Adrenal gland (tissue), 5 donors: ENCODE measurements at regions not wholly inside any gene's neighbourhood (a gene's known extent, or its start where the extent isn't known, plus 50 kb on each side); places are given as distances from the start of the nearest gene placed in this dataset.

Source experiments
- POLR2A ChIP-seq, 2 donors: fragments of 450-650 bp; IDR thresholded peaks; one replicate each; pipeline ENCODE4 v1.6.1; 2017; ENCODE audit warnings: antibody characterized with exemption in 2 of 2, mild to moderate bottlenecking in 2 of 2, moderate library complexity in 1 of 2
- TF ChIP-seq, protein P1 (sequence below), 6 experiments: fragments of 450-650 bp in 4 of 6; fragments of 200-600 bp in 2 of 6; sonication (generic) in 1 of 6; IDR thresholded peaks; 1 replicate in 5 of 6; 2 replicates in 1 of 6; pipeline versions ENCODE4 v1.5.1 to v1.8.0; 2016 to 2021; ENCODE audit warnings: antibody characterized with exemption in 6 of 6, mild to moderate bottlenecking in 2 of 6, moderate library complexity in 1 of 6
- donor health status: DM: no; HTN: no; CAD: no.

DNA sequence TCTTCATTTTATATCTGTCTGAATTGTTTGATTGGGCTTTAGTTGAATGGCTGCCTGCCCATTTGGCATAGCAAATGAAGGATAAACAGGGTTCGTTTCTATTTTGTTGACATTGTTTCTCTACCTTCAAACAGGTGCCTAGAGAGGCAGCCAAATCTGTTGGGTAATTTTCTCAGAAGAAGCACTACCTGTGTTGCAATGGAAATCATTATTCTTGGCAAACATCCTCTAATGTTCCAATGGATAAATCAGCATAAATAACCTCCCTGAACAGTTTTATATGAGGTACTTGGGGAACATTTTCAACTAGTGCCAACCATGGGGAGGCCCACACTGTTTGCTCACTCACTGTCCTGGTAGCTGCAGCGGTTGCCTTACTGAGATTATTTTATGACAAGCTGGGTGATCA is 64.4 kb upstream of the PLPP4 start:
- no peak for TF ChIP-seq POLR2A (IDR thresholded peaks at IDR 0.05)
- TF ChIP-seq, protein P1, sequence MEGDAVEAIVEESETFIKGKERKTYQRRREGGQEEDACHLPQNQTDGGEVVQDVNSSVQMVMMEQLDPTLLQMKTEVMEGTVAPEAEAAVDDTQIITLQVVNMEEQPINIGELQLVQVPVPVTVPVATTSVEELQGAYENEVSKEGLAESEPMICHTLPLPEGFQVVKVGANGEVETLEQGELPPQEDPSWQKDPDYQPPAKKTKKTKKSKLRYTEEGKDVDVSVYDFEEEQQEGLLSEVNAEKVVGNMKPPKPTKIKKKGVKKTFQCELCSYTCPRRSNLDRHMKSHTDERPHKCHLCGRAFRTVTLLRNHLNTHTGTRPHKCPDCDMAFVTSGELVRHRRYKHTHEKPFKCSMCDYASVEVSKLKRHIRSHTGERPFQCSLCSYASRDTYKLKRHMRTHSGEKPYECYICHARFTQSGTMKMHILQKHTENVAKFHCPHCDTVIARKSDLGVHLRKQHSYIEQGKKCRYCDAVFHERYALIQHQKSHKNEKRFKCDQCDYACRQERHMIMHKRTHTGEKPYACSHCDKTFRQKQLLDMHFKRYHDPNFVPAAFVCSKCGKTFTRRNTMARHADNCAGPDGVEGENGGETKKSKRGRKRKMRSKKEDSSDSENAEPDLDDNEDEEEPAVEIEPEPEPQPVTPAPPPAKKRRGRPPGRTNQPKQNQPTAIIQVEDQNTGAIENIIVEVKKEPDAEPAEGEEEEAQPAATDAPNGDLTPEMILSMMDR (IDR thresholded peaks at IDR 0.05): no peak
